IPS DF 6.9 (cell line): ENCODE measurements at regions not wholly inside any gene's neighbourhood (a gene's known extent, or its start where the extent isn't known, plus 50 kb on each side); places are given as distances from the start of the nearest gene placed in this dataset.

Source experiments
- DNase-seq: peaks from one replicate; pipeline ENCODE4 v3.0.0-alpha.2; 2013; ENCODE audit warnings: low read depth, low spot score
- H3K27ac ChIP-seq: one replicate; pipeline ENCODE4 v1.5.1; 2013; ENCODE audit warnings: low read length, control low read depth
- H3K27me3 ChIP-seq: 2 replicates; pipeline ENCODE4 v1.6.1; 2013; ENCODE audit warnings: mild to moderate bottlenecking, low read length; ENCODE audit not compliant: control insufficient read depth, insufficient read depth
- H3K36me3 ChIP-seq: 2 replicates; pipeline ENCODE4 v1.6.1; 2013; ENCODE audit warnings: low read length; ENCODE audit not compliant: control insufficient read depth, insufficient read depth
- H3K4me1 ChIP-seq: 2 replicates; pipeline ENCODE4 v1.6.1; 2013; ENCODE audit warnings: low read length; ENCODE audit not compliant: control insufficient read depth, insufficient read depth
- H3K4me3 ChIP-seq: 2 replicates; pipeline ENCODE4 v1.5.1; 2013; ENCODE audit warnings: mild to moderate bottlenecking, low read length
- H3K9me3 ChIP-seq: 2 replicates; pipeline ENCODE4 v1.6.1; 2013; ENCODE audit warnings: low read length, inconsistent platforms; ENCODE audit not compliant: control insufficient read depth, insufficient read depth
- WGBS: extraction: QIAGEN DNeasy Blood & Tissue Kit; methylation state at CpG from one replicate; pipeline ENCODE4 v1.1.7; 2013; ENCODE audit warnings: mixed read lengths, missing lambda C conversion rate; ENCODE audit not compliant: insufficient read length, insufficient coverage; 5-methylcytosine and 5-hydroxymethylcytosine counted together

- no peak overlapping the region for H3K27ac ChIP-seq
- H3K27me3 ChIP-seq: no peaks in the 10 kb centered on the region
- no peaks in the 10 kb centered on the region; the same call in 1 of the 2 replicates for H3K4me1 ChIP-seq
- DNase-seq: no peak
- WGBS: no CpG with 5 or more reads among the region's 8 CpGs
- no peak overlapping the region for H3K4me3 ChIP-seq
- peaks cover 3% of the 10 kb centered on the region; the same call in 1 of the 2 replicates for H3K9me3 ChIP-seq
- H3K36me3 ChIP-seq: peaks cover 7% of the 10 kb centered on the region; the same call in 1 of the 2 replicates
Measured at GRCh38 chr16:11484691-11485258, 101.9 kb downstream of the LITAF start.

DNA sequence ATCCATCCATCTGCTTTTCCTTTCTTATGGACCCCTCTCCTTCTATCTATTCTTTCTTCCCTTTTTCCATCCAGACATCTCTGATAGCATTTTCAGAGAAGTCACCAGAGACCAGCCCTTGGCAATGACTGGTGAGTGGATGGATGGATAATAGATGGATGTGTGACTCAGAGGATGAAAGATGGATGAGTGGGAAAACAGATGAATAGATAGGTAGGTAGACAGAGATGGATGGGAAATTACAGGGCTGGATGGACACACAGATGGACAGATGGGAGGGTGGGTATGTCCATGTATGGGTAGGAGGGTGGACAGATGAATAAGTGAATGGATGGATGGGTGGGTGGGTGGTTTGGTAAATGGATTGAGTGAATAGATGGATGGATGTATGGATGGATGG, 101.0 kb downstream of the LITAF start:
- H3K9me3 ChIP-seq: peaks cover 3% of the 10 kb centered on the region; the same call in 1 of the 2 replicates
- H3K27me3 ChIP-seq: no peaks in the 10 kb centered on the region
- no peak for DNase-seq
- peaks cover 7% of the 10 kb centered on the region; the same call in 1 of the 2 replicates for H3K36me3 ChIP-seq
- no peaks in the 10 kb centered on the region; the same call in 1 of the 2 replicates for H3K4me1 ChIP-seq
- no peak overlapping the region for H3K27ac ChIP-seq
- H3K4me3 ChIP-seq: no peak overlapping the region

DNA sequence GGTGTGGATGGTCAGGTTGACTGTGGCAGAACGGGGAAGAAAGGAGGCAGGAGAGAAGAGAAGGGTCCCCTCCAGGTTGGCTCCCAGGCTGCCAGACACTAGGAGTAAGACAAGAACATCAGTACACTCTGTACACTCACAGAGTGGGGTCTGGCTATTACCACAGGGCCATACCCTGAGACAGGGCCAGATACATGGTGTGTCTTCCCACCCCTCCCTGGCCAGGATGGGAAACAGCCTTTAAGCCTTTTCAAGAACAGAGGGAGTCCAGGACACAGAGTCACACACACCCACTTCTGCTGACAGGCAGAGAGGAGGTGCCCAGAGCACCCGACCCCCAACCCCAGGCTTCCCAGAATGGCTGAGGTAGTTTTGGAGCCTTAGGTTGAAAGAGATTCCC, 99.4 kb downstream of the LITAF start:
- Histone ChIP-seq H3K4me1 (no peaks in the 10 kb centered on the region), H3K36me3 (peaks cover 7% of the 10 kb centered on the region; the same call in 1 of the 2 replicates), H3K27ac (no peak overlapping the region), H3K4me3 (no peak overlapping the region), H3K27me3 (no peaks in the 10 kb centered on the region), H3K9me3 (peaks cover 3% of the 10 kb centered on the region; the same call in 1 of the 2 replicates)
- DNase-seq: no peak
- no CpG with 5 or more reads among the region's 2 CpGs for WGBS

GRCh38 chr16:11488304-11488703, 98.4 kb downstream of the LITAF start:
- WGBS: no CpG with 5 or more reads among the region's 2 CpGs

DNA sequence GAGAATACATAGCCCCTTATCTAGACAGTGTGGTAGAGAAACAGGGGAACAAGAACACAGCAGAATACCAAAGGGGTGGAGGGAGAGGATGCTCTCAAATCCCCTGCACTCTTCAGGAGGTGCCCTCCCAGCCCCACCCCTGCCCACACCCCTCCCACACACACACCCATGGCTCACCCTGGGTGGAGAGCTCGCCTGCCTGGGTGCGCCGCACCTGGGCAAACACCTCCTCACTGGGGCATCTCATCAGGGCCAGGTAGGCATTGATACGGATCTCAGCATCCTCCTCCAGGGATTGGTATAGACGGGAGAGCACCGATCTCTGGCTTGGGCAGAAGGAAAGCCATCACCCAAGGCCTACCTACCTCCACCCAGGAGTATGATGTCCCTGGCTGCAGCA, 95.2 kb downstream of the LITAF start:
- Histone ChIP-seq H3K27me3 (no peaks in the 10 kb centered on the region), H3K4me1 (peaks cover 3% of the 10 kb centered on the region; the same call in 1 of the 2 replicates), H3K4me3 (no peak overlapping the region; the same call in 1 of the 2 replicates), H3K27ac (no peak overlapping the region), H3K36me3 (0 out of 2 replicates have a peak, but pooled peaks cover 3% of the 10 kb centered on the region), H3K9me3 (no peaks in the 10 kb centered on the region)
- no CpG with 5 or more reads among the region's 6 CpGs for WGBS
- DNase-seq: no peak

More at GRCh38 chr16:11488304-11488703, 98.4 kb downstream of the LITAF start:
- DNase-seq: no peak
- H3K9me3 ChIP-seq: peaks cover 3% of the 10 kb centered on the region; the same call in 1 of the 2 replicates
- H3K4me1 ChIP-seq: no peaks in the 10 kb centered on the region
- H3K4me3 ChIP-seq: no peak overlapping the region
- H3K27ac ChIP-seq: no peak overlapping the region
- H3K27me3 ChIP-seq: no peaks in the 10 kb centered on the region
- peaks cover 7% of the 10 kb centered on the region; the same call in 1 of the 2 replicates for H3K36me3 ChIP-seq

DNA sequence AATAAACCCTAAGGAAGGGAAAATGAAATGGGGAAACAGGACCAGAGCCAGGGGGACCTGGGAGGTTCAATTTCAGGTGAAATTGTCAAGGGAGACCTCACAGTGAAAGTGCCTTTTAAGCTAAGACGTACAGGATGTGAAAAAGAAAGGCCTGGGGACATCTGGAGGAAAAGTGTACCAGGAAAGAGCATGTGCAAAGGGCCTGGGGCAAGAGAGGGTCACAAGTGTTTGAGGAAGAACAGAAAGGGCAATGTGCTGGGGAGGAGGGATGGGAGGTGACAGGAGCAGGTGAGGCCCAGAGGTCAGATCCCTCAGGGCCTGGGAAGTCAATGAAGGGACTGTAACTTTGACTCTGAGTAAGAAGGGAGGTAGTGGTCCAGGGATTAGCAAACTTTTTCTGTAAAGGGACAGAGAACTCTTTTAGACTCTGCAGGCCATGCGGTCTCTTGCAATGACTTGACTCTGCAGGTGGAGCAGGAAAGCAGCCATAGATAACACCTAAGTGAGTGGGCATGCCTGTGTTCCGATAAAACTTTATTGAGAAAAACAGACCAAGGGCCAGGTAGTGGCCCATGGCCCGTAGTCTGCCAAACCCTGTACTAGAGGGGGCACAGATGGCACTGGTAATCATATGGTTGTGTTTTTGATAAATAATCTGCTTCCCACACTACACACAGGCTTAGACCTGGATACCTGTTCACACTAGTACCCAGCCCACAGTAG, 93.8 kb downstream of the LITAF start:
- peaks cover 8% of the 10 kb centered on the region for H3K4me1 ChIP-seq
- no peak overlapping the region for H3K27ac ChIP-seq
- DNase-seq: no peak
- no peaks in the 10 kb centered on the region for H3K36me3 ChIP-seq
- no peaks in the 10 kb centered on the region for H3K9me3 ChIP-seq
- no peaks in the 10 kb centered on the region for H3K27me3 ChIP-seq
- peak overlapping the region; percentile 37; the same call in 1 of the 2 replicates for H3K4me3 ChIP-seq
- WGBS: no CpG with 5 or more reads among the region's 4 CpGs

DNA sequence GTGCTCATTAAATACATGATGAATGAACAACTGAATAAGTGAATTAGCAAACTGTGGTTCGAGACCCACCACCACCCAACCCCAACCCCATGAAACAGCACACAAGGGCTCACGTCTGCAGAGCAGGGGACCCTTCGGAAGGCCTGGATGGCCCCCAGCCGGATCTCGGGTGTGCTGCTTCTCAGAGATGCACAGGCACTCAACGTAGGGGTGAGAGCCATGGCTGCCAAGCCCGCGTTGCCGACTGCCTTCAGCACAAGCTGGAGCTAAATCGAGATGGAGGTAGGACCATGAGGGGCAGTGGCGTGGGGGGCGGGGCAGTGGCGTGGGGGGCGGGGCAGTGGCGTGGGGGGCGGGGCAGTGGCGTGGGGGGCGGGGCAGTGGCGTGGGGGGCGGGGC, 93.2 kb downstream of the LITAF start:
- peak overlapping the region; percentile 37; the same call in 1 of the 2 replicates for H3K4me3 ChIP-seq
- H3K4me1 ChIP-seq: peaks cover 8% of the 10 kb centered on the region
- no CpG with 5 or more reads among the region's 20 CpGs for WGBS

GRCh38 chr16:11494029-11494428, 92.7 kb downstream of the LITAF start:
- WGBS: no CpG with 5 or more reads among the region's 17 CpGs

More for the DNA sequence above, 93.2 kb downstream of the LITAF start:
- Histone ChIP-seq H3K36me3 (no peaks in the 10 kb centered on the region), H3K27ac (no peak overlapping the region), H3K27me3 (no peaks in the 10 kb centered on the region), H3K9me3 (no peaks in the 10 kb centered on the region)
- no peak for DNase-seq

GRCh38 chr16:11494433-11494832, 92.3 kb downstream of the LITAF start:
- Histone ChIP-seq H3K4me3 (no peak overlapping the region), H3K4me1 (peaks cover 10% of the 10 kb centered on the region), H3K27me3 (no peaks in the 10 kb centered on the region), H3K36me3 (no peaks in the 10 kb centered on the region), H3K27ac (no peak overlapping the region), H3K9me3 (no peaks in the 10 kb centered on the region)
- WGBS: no CpG with 5 or more reads among the region's 12 CpGs
- DNase-seq: no peak

More at GRCh38 chr16:11494029-11494428, 92.7 kb downstream of the LITAF start:
- Histone ChIP-seq H3K4me3 (no peak overlapping the region), H3K9me3 (no peaks in the 10 kb centered on the region), H3K27ac (no peak overlapping the region), H3K27me3 (no peaks in the 10 kb centered on the region), H3K36me3 (no peaks in the 10 kb centered on the region), H3K4me1 (peaks cover 10% of the 10 kb centered on the region)
- DNase-seq: no peak

DNA sequence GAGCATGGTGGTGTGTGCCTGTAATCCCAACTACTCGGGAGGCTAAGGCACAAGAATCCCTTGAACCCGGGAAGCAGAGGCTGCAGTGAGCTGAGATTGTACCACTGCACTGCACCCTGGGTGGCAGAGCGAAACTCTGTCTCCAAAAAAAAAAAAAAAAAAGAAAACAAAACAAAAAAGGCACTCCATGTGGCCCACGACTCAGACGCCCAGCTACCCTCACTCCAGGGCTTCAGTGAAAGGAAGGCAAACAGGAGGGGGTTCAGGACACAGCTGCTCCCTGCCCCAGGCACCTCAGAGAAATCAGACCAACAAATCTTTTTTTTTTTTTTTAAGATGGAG, 91.7 kb downstream of the LITAF start:
- WGBS: no CpG with 5 or more reads among the region's 5 CpGs
- Histone ChIP-seq H3K27ac (no peak overlapping the region), H3K4me1 (peaks cover 10% of the 10 kb centered on the region), H3K36me3 (no peaks in the 10 kb centered on the region), H3K27me3 (no peaks in the 10 kb centered on the region), H3K9me3 (no peaks in the 10 kb centered on the region), H3K4me3 (no peak overlapping the region)
- DNase-seq: no peak
